ENCODE measurements at regions not wholly inside any gene's neighbourhood (a gene's known extent, or its start where the extent isn't known, plus 50 kb on each side); places are given as distances from the start of the nearest gene placed in this dataset.

DNA sequence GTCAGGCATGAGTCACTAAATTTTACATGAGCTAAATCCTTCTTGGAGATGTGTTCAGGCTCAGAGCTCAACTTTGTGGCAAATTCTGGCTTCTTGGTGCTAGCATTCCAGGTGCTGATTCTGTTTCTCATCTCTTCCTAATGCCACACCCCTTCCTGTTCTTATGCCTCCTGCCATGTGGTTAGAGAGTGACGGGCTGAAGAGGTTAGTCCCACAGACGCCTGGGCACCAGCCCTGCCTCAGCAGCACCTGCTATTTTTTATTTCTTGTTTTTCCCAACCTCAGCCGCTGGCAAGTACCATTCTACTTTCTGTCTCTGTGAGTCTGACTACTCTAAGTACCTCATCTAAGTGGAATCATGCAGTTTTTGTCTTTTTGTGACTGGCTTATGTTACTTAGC lies 329.5 kb downstream of the KCNRG start:
- intact Hi-C loops (cut with DNase I) = no loop called here
- TF ChIP-seq, protein P1, sequence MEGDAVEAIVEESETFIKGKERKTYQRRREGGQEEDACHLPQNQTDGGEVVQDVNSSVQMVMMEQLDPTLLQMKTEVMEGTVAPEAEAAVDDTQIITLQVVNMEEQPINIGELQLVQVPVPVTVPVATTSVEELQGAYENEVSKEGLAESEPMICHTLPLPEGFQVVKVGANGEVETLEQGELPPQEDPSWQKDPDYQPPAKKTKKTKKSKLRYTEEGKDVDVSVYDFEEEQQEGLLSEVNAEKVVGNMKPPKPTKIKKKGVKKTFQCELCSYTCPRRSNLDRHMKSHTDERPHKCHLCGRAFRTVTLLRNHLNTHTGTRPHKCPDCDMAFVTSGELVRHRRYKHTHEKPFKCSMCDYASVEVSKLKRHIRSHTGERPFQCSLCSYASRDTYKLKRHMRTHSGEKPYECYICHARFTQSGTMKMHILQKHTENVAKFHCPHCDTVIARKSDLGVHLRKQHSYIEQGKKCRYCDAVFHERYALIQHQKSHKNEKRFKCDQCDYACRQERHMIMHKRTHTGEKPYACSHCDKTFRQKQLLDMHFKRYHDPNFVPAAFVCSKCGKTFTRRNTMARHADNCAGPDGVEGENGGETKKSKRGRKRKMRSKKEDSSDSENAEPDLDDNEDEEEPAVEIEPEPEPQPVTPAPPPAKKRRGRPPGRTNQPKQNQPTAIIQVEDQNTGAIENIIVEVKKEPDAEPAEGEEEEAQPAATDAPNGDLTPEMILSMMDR (IDR thresholded peaks at IDR 0.05) = no peak

DNA sequence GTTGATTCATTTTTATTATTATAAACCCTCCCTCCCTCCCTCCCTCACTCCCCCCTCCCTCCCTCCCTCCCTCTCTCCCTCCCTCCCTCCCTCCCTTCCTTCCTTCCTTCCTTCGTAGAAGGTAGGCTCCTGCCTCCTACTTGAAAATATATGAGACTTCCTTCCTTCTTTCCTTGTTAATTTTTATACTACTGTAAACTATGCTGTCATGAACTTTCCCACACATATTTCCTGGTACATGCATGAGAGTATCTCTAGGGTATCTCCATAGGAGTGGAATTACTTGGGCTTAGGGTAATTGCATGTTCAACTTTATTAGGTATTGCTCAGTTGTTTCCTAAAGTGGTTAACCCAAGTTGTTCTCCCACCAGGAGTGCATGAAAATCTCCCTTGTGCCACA lies 330.6 kb downstream of the KCNRG start:
- Histone ChIP-seq H3K36me3 (no peaks in the 10 kb centered on the region), H3K9ac (ENCODE audit: low read depth in 2 of 2, low read length in 2 of 2) (no peak overlapping the region), H3K4me1 (no peaks in the 10 kb centered on the region), H3K4me3 (no peak overlapping the region), H3K27me3 (no peaks in the 10 kb centered on the region), H3K27ac (no peak overlapping the region), H3K9me3 (no peaks in the 10 kb centered on the region)
- DNase-seq = no peak
- intact Hi-C loops (cut with DNase I) = no loop called here
- TF ChIP-seq, protein P1 (IDR thresholded peaks at IDR 0.05) = no peak

More for the DNA sequence above, 329.5 kb downstream of the KCNRG start:
- H3K27me3 ChIP-seq = no peaks in the 10 kb centered on the region
- H3K4me1 ChIP-seq = no peaks in the 10 kb centered on the region
- no peaks in the 10 kb centered on the region for H3K36me3 ChIP-seq
- no peak overlapping the region for H3K9ac ChIP-seq (ENCODE audit: low read depth in 2 of 2, low read length in 2 of 2)
- H3K9me3 ChIP-seq = no peaks in the 10 kb centered on the region
- H3K27ac ChIP-seq = no peak overlapping the region
- H3K4me3 ChIP-seq = no peak overlapping the region
- no peak for DNase-seq

DNA sequence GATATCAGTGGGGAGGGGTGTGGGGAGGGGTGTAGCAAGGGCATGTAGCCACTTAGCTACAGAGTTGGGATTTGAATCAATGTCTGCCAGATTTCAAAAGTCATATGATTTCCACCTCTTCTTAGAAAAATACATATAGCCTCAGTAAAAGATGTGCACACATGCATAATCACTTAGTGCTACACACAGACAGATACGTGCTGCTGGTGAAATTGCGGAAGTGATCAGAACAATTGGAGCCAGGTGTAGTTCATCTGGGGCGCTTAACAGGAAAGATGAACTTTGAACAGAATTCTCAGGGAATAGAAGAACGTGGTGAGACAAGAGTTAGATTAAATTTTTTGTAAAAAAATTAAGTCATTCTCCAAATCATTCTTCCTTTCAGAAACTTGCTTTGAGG lies 333.1 kb downstream of the KCNRG start:
- Histone ChIP-seq H3K4me3 (no peak overlapping the region), H3K27me3 (no peaks in the 10 kb centered on the region), H3K4me1 (no peaks in the 10 kb centered on the region), H3K9me3 (no peaks in the 10 kb centered on the region), H3K9ac (ENCODE audit: low read depth in 2 of 2, low read length in 2 of 2) (no peak overlapping the region), H3K36me3 (no peaks in the 10 kb centered on the region), H3K27ac (no peak overlapping the region)
- DNase-seq = no peak
- TF ChIP-seq, protein P1 (IDR thresholded peaks at IDR 0.05) = no peak
- intact Hi-C loops (cut with DNase I) = no loop called here

DNA sequence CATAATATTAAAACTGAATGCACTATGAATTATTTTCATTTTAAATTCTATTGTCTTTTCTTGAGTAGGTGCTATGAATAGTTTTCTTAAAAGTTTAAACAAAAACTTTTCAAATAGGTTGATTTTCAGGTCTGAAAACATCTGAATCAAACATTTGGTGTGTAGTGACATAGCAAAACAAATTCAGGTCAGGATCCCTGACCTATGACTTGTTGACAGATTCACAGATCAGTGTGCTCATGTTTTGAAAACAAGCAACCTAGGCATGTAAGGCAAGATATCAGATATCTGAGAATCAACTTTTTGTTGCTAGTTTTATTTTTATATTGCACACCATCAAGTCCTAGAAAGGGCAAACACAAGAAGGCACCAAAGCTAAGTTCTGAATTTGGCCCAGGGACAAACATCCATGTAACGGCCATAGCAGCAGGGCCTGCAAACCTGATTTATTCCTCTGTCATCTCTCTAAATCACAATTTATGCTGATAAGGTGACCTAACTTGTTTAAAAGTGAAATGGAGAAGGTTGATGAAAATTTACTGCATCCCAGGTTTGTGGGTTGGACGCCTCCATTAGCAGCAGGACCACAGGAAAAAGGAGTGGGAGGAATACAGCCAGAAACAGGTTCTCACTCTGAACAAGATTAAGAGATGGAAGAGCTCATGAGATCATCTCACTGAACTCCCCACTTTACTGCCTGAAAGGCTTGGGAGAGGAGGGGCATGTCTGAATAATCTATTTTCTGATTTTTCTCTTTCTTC lies 337.7 kb downstream of the KCNRG start:
- intact Hi-C loops (cut with DNase I) = no loop called here
- Histone ChIP-seq H3K36me3 (no peaks in the 10 kb centered on the region), H3K9ac (ENCODE audit: low read depth in 2 of 2, low read length in 2 of 2) (no peak overlapping the region), H3K27ac (no peak overlapping the region), H3K27me3 (no peaks in the 10 kb centered on the region), H3K4me1 (no peaks in the 10 kb centered on the region), H3K4me3 (no peak overlapping the region), H3K9me3 (no peaks in the 10 kb centered on the region)
- DNase-seq = no peak
- TF ChIP-seq, protein P1 (IDR thresholded peaks at IDR 0.05) = no peak

DNA sequence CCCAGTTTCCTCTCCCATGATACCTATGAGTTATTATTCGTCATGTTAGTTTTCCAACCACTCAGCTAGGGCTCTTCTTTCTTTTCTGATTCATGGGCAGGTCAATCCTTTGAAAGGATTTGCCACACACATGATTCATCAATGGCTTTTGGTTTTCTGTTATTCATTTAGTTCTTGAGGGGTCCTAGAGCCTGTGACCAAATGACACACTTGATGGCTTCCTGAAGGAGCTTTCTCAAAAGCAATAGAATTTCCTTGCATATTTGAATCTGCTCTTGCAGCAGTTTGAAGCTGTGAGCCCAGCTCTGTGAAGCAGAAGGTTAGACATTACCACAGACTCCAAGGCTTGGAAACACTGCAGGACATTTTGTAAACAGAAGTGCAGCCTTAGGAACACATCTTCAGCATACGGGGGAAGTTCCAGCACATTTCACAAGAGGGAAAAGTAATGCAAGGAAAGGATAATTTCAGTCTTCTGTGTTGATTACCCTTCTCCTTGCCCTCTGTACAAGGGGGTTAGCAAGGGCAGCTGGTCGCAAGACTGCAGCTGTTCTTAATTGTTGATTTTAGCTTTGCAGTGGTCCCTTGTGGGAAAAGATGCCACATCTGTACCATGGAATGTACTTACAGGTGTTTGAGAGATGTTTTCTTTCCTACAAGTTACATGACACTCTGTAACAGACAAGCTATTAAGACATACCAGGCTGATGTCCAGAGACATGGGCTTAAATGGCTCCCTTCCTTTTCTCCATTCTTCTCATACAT lies 338.6 kb downstream of the KCNRG start:
- Histone ChIP-seq H3K4me3 (no peak overlapping the region), H3K9me3 (no peaks in the 10 kb centered on the region), H3K4me1 (no peaks in the 10 kb centered on the region), H3K36me3 (no peaks in the 10 kb centered on the region), H3K27me3 (no peaks in the 10 kb centered on the region), H3K9ac (ENCODE audit: low read depth in 2 of 2, low read length in 2 of 2) (no peak overlapping the region), H3K27ac (no peak overlapping the region)
- TF ChIP-seq, protein P1 (IDR thresholded peaks at IDR 0.05) = no peak
- intact Hi-C loops (cut with DNase I) = no loop called here
- DNase-seq = no peak

All from colonic mucosa (tissue), 4 donors.